ENCODE measurements at regions not wholly inside any gene's neighbourhood (a gene's known extent, or its start where the extent isn't known, plus 50 kb on each side); places are given as distances from the start of the nearest gene placed in this dataset.

GRCh38 chr11:134512061-134512460 is 100.0 kb upstream of the B3GAT1 start:
- TF ChIP-seq, protein P1, sequence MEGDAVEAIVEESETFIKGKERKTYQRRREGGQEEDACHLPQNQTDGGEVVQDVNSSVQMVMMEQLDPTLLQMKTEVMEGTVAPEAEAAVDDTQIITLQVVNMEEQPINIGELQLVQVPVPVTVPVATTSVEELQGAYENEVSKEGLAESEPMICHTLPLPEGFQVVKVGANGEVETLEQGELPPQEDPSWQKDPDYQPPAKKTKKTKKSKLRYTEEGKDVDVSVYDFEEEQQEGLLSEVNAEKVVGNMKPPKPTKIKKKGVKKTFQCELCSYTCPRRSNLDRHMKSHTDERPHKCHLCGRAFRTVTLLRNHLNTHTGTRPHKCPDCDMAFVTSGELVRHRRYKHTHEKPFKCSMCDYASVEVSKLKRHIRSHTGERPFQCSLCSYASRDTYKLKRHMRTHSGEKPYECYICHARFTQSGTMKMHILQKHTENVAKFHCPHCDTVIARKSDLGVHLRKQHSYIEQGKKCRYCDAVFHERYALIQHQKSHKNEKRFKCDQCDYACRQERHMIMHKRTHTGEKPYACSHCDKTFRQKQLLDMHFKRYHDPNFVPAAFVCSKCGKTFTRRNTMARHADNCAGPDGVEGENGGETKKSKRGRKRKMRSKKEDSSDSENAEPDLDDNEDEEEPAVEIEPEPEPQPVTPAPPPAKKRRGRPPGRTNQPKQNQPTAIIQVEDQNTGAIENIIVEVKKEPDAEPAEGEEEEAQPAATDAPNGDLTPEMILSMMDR (IDR thresholded peaks at IDR 0.05), result no peak
- no peak for TF ChIP-seq POLR2A (IDR thresholded peaks at IDR 0.05)

Data from thyroid gland (tissue), 4 donors.